Endothelial cell (in vitro differentiated cells): ENCODE measurements at regions not wholly inside any gene's neighbourhood (a gene's known extent, or its start where the extent isn't known, plus 50 kb on each side); places are given as distances from the start of the nearest gene placed in this dataset.

Source experiments
- DNase-seq: peaks from one replicate; pipeline ENCODE4 v3.0.0; 2021; ENCODE audit warnings: low spot score
- H3K27ac Mint-ChIP-seq: one replicate; pipeline ENCODE4 v1.8.0; 2021; ENCODE audit warnings: mixed read lengths, inconsistent platforms; ENCODE audit not compliant: unreplicated experiment
- H3K27me3 Mint-ChIP-seq: one replicate; pipeline ENCODE4 v1.8.0; 2021; ENCODE audit warnings: mild to moderate bottlenecking, moderate library complexity, mixed read lengths, inconsistent platforms; ENCODE audit not compliant: unreplicated experiment
- H3K36me3 Mint-ChIP-seq: one replicate; pipeline ENCODE4 v1.8.0; 2021; ENCODE audit warnings: mild to moderate bottlenecking, low read depth, mixed read lengths, inconsistent platforms; ENCODE audit not compliant: unreplicated experiment
- H3K4me1 Mint-ChIP-seq: one replicate; pipeline ENCODE4 v1.8.0; 2021; ENCODE audit warnings: mild to moderate bottlenecking, mixed read lengths, inconsistent platforms; ENCODE audit not compliant: unreplicated experiment
- H3K4me3 Mint-ChIP-seq: one replicate; pipeline ENCODE4 v1.8.0; 2021; ENCODE audit warnings: mild to moderate bottlenecking, mixed read lengths, inconsistent platforms; ENCODE audit not compliant: unreplicated experiment
- H3K9me3 Mint-ChIP-seq: one replicate; pipeline ENCODE4 v1.8.0; 2021; ENCODE audit warnings: mixed read lengths, inconsistent platforms; ENCODE audit not compliant: unreplicated experiment
- TF ChIP-seq, protein P1 (sequence below): fragments of 200-600 bp; sonication (generic); IDR thresholded peaks from one replicate; pipeline ENCODE4 v1.5.0; 2021; ENCODE audit warnings: antibody characterized with exemption; ENCODE audit not compliant: unreplicated experiment

DNA sequence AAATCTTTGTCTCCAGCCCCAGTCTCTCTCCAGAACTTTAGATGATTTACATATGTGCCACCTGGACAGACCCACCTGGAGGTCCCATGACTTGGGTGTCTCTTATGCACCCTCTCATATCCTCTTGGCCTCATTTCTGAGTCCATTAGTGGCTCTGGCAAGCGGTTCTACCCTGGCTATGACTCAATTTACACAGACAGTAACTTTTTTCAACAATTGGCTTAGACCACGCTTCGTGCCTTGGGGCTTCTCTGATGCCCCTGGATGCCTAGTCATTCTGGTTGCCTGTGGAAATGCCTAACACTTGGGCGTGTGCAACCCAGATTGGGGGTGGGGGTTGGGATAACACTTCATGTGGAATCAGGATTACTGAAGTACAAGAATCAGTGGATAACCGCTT is 57.1 kb upstream of the GADD45A start:
- Mint-ChIP-seq H3K4me3 (no peak overlapping the region), H3K9me3 (peaks cover 4% of the 10 kb centered on the region), H3K27me3 (peaks cover 2% of the 10 kb centered on the region), H3K27ac (no peak overlapping the region), H3K4me1 (peaks cover 21% of the 10 kb centered on the region), H3K36me3 (peaks cover 4% of the 10 kb centered on the region)
- TF ChIP-seq, protein P1, sequence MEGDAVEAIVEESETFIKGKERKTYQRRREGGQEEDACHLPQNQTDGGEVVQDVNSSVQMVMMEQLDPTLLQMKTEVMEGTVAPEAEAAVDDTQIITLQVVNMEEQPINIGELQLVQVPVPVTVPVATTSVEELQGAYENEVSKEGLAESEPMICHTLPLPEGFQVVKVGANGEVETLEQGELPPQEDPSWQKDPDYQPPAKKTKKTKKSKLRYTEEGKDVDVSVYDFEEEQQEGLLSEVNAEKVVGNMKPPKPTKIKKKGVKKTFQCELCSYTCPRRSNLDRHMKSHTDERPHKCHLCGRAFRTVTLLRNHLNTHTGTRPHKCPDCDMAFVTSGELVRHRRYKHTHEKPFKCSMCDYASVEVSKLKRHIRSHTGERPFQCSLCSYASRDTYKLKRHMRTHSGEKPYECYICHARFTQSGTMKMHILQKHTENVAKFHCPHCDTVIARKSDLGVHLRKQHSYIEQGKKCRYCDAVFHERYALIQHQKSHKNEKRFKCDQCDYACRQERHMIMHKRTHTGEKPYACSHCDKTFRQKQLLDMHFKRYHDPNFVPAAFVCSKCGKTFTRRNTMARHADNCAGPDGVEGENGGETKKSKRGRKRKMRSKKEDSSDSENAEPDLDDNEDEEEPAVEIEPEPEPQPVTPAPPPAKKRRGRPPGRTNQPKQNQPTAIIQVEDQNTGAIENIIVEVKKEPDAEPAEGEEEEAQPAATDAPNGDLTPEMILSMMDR = no peak
- DNase-seq = no peak

GRCh38 chr1:67629370-67630075 is 55.5 kb upstream of the GADD45A start:
- Mint-ChIP-seq H3K4me1 (peaks cover 25% of the 10 kb centered on the region), H3K9me3 (peaks cover 4% of the 10 kb centered on the region), H3K36me3 (peaks cover 4% of the 10 kb centered on the region), H3K27me3 (peaks cover 2% of the 10 kb centered on the region), H3K27ac (no peak overlapping the region), H3K4me3 (no peak overlapping the region)
- no peak for DNase-seq
- TF ChIP-seq, protein P1 = no peak

GRCh38 chr1:67630438-67631045 is 54.5 kb upstream of the GADD45A start:
- H3K27me3 Mint-ChIP-seq = peaks cover 2% of the 10 kb centered on the region
- peaks cover 27% of the 10 kb centered on the region for H3K4me1 Mint-ChIP-seq
- no peak for DNase-seq
- peaks cover 4% of the 10 kb centered on the region for H3K36me3 Mint-ChIP-seq
- TF ChIP-seq, protein P1 = no peak
- H3K9me3 Mint-ChIP-seq = peaks cover 4% of the 10 kb centered on the region
- H3K27ac Mint-ChIP-seq = no peak overlapping the region
- no peak overlapping the region for H3K4me3 Mint-ChIP-seq

- Mint-ChIP-seq H3K4me3 (no peak overlapping the region), H3K27me3 (peaks cover 2% of the 10 kb centered on the region), H3K27ac (no peak overlapping the region), H3K36me3 (no peaks in the 10 kb centered on the region), H3K9me3 (no peaks in the 10 kb centered on the region), H3K4me1 (peaks cover 20% of the 10 kb centered on the region)
- TF ChIP-seq, protein P1 = no peak
- no peak for DNase-seq
Observed at GRCh38 chr1:67632356-67632755, 52.6 kb upstream of the GADD45A start.

GRCh38 chr1:67632811-67633655 is 52.0 kb upstream of the GADD45A start:
- H3K27ac Mint-ChIP-seq = no peak overlapping the region
- no peak for DNase-seq
- H3K9me3 Mint-ChIP-seq = no peaks in the 10 kb centered on the region
- no peaks in the 10 kb centered on the region for H3K36me3 Mint-ChIP-seq
- H3K4me3 Mint-ChIP-seq = no peak overlapping the region
- H3K27me3 Mint-ChIP-seq = peaks cover 2% of the 10 kb centered on the region
- H3K4me1 Mint-ChIP-seq = peaks cover 19% of the 10 kb centered on the region
- TF ChIP-seq, protein P1 = no peak
